NCI-H2107 treated with DMSO at 0.1 percent for 48 hours (cell line): ENCODE measurements at regions not wholly inside any gene's neighbourhood (a gene's known extent, or its start where the extent isn't known, plus 50 kb on each side); places are given as distances from the start of the nearest gene placed in this dataset.

Source experiments
- DNase-seq: peaks from one replicate; lab custom pipeline; 2025; ENCODE audit not compliant: unreplicated experiment; lab: John Stamatoyannopoulos, UW

DNA sequence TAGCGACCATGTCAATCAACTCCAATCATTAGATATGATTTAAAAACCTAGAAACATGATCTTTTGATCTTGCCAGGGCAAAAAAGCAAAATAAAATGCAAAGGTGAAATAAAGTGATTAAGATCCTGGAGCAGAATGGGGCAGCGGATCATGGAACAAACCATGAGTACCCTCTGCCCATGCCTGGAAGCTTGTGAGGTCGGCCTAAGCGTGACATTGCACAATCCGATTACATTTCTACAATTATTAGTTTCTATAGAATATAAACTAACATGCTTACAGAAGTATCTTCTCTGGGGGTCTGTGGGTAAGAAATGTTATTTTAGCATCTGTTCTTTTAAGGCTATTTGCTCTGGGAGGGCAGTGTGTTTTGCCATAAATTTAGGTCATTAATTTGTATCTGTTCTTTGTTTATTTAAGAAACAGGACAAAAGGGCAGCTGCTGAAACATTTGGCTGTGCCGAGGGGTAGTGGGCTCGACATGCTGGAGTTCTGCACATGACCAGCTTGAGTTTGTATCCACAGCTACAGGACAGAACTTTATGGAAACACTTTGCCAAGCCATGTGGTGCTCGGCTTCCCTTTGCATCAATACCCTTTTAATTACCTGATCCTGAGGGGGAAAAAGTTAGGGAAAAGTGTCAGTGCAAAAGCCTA lies 55.9 kb downstream of the ZBTB18 start:
- no peak for DNase-seq

DNA sequence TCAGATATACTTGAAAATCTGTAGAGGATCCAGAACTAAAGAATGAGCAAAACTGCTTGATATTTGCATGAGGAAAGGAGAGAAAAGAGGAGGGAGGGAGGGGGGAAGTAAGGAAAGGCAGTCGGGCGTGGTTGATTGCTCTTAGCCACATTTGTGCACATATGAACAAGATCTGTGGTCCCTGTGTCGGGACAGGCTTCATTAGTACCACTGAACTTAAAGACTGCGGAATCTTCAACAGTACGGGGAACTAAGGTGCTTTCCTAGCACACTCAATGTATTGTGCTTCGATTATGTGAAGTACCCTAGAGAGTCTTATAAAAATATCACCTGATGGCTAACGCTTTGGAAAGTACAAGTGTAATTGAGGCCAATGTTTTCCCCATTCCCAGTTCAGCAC lies 59.9 kb downstream of the ZBTB18 start:
- DNase-seq = peak; percentile 65

DNA sequence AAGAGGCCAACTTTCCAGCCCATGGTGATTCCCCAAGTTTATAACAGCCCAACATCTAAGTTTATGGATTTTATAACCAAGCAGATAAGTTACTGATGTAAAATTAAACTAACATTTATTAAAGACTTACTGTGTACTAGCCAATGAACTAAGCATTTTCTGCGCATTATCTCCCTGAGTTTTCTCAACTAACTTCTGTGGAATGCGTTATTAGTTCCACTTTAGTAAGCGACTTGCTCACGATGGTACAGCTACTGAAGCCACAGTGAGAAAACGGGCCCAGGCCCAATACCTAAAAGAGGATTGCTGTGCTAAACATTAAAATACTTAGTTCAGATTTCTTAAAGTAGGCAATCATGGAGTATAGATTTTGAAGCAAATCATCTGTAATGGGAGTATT lies 61.0 kb downstream of the ZBTB18 start:
- no peak for DNase-seq

DNA sequence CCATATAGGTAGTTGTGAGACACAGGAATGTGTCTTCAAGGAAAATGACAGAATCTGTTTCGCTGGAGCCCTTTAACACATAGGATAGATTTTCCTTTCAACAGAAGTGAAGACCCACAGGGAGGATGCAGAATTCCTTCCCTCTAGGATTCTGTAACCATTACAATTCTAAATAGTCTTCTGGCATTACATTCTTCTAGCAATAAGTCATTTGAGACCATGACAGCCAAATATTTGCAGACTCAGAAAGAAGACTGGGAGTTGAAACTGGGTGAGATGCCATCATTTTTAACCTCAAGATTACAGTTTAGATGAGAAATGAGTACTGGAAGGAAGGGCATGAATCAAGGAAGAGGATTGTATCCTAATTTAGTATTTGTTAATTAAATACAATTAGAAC lies 61.6 kb downstream of the ZBTB18 start:
- no peak for DNase-seq

DNA sequence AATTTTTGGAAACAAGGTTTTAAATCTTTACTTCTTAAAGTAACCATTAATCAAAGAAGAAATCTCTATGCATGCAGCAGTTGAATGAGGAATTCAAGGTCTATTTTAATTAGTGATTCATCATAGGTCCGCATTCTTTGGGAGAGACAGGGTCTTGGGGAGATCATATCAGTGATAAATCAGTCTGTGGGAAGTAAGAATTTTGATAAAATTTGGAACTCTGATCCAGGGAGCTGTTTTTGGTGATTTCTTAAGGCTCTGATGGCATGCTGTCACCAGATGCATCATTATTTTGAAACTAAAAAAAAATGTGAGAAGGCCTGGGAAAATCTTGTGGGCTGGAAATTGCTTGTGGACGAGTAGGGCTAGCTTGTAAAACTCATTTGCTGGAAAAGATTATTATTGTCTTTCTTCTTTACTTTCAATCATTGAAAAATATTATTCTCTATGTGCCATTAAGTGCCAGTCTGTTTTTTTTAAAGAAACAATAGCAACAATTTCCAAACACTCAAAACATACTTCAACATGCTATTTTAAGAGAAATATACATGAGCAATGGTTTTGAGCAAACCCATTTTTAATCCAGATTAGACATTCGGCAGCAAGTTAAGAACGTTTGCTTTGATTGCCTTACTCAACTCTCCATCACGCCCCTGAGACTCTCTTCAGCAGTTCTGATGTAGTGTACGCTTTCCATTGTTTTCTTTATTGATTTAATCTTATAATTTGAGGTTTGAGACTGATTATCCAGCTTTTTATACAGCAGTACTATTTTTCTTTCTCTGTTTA lies 62.6 kb downstream of the ZBTB18 start:
- DNase-seq = peak; percentile 16

DNA sequence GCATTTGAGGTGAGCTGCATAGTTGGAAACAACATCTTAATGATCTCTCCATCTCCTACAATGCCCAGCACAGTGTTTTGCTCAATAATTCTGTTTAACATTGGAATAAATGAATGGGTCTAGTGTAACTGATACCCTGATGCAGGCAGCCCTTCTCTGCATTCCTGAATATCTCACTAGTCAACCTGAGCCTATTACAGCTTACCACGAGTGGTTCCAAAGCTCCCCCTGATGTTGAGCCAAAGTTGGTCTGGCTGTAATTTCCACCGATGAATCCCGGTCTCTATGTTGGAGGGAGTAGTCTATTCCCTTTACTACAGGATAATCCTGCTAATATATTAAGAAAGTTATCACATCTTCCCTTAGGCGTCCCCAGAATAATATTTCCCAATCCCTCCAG lies 63.8 kb downstream of the ZBTB18 start:
- no peak for DNase-seq

DNA sequence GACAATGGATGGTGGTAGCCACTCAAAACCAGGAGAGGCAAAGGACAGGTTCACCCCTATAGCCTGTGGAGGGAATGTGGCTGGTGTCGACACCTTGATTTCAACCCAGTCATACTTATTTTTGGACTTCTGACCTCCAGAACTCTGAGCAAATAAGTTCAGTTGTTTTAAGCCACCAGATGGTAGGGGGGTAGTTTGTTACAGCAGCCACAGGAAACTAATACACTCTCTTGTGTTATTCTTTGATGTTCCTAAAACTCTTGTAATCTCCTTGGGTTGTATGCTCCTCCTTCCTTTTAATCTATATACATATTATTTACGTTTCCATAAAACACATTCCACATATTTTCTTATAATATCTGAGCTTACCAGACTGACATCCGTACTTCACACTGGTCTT lies 65.9 kb downstream of the ZBTB18 start:
- no peak for DNase-seq

DNA sequence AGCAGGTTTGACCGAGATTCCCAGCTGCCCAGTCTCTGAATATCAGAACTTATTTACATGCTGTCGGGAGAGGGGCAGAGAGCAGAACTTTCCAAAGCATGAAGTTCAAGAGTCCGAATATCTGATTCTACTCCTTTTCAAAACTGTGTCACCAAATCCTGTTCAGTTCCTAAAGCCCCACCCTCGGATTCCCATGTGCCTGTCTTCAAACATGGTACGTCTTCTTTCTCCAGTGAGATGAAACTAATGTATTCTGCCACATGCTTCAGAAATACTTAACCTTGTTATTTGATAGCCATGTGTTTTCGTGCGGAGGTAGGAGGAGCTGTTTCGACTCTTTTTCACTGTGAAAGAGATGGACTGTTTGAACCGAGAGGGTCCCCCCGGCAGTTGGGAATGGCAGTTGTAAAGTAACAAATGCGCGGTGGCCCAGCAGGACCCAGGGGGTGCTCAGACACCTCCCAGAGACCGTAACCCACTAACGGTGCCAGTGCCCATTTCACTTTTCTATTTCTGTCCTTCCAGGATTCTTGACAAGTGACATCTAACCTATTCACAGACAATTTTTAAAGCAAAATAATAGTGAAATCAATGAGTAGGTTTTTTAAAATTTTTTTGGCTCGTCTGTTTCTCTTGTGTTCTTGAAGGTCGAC lies 67.2 kb downstream of the ZBTB18 start:
- peak; percentile 59 for DNase-seq

DNA sequence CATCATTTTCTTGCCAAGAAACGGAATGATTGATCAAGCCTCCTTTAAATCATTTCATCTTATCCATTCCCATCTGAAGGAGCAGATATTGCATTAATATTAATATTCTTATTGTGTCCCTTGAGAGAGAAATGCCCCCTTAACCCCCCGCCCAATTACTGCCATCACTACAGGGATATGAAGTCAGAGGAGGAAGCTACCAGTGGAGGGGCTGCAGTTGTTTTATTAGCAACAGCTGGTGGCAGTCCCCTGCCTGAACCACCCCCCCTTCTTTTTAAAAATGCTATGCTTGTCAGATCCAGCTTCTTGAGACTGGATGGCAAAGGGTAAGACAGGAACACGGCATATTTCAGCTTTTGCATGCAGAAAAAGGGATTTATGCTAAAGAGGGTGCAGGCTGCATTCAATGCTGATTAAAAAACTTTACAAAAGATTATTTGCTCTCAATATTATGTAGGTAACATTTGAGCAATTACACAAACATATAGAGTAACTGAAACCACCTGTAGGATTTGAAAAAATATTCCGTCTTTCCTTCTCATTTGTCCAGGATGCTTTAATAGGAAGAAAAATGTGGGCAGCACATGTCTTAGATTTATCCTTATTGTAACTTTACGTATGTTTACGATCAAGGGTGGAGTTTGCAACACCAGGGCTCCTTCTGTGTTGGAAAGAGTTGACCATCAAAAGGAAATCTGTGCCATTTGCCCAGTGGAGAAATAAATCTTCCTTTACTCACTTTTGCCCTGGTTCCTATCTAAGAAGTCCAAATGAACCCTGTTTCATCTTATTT lies 77.7 kb downstream of the ZBTB18 start:
- no peak for DNase-seq

DNA sequence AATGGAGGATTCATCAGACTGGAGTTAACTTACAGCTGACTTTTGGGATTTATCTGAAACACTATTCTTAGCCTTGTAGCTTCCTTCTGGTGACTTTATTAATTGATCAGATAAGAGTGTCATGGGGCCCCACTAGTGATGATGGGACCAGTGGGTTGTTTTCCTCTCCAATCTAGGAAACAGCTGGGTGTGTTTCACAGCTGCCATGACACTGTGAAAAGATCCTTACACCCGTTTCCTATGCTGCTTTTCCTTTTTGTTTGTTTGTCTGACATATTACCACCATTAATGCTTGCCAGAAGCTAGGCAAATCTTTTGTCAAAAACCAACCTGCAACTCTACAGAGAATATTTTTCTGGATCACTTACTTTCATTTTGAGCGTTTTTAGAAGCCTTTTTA lies 86.2 kb downstream of the ZBTB18 start:
- DNase-seq = no peak

DNA sequence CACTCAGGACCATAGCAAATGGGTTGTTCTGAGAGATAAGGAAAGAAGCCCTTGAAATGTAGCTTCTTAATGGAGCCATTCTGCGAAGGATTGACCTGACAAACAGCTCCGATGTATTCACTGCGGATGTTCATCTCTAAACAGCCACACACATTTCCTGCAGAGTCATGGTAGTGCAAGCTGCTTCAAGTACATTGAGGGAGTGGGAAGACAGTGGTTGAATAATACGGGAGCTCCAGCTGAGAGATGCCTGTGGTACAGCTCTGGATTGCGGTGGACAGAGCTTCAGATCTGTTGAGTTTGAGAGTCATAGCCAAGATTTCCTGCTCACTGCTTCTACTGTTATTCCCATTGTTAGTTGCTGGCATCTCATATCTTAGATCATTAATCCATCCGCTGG lies 86.6 kb downstream of the ZBTB18 start:
- DNase-seq = no peak

DNA sequence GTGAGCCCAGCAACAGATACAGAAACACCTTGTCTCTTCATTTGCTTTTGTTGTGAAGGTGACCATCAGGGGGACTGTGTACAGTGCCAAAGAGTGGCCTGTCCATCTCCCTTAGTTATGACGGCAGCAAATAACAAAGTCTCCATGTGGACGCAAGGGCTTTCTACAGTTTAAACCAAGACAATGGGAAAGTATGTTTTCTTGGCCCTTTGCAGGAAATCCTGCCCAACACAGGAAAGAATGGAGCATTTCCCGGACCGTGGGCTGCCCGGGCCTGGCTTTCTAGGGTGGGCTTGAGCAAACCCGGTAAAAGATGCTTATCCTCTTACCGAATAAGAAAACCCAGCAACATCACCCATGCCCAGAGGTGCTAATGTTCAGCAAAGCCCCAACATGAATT lies 87.3 kb downstream of the ZBTB18 start:
- DNase-seq = no peak

DNA sequence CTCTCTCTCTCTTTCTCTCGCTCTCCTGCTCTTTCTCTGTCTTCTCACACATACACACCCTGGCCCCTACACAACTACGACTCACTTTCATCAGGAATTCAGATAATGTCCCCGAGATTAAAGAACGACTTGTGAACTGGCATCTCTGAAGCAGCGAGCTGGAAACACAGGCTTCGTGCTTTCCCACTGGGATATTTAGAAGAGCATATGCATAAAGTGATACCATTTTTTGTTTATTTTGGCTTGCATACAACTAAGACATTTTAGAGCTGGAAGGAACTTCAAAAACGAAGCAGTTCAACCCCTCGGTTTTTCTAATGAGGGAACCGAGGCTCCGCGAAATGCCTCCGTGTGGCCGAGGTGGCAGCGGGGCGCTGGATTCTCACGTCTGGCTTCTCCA lies 88.6 kb downstream of the ZBTB18 start:
- no peak for DNase-seq

DNA sequence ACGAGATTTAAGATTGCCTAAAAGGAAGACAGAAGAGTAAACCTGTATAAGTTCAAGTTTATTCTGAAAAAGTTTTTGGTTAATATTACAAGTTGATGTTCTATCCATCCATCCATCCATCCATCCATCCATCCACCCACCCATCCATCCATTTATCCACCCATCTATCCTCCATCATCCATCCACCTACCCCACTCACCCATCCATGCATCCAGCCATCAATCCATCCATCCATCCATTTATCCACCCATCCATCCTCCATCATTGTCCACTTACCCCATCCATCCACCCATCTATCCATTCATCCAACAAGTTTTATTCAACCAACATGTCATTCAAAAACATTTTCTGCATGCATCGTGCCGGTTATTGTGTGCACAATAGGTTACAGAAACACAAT lies 89.3 kb downstream of the ZBTB18 start:
- DNase-seq = no peak

DNA sequence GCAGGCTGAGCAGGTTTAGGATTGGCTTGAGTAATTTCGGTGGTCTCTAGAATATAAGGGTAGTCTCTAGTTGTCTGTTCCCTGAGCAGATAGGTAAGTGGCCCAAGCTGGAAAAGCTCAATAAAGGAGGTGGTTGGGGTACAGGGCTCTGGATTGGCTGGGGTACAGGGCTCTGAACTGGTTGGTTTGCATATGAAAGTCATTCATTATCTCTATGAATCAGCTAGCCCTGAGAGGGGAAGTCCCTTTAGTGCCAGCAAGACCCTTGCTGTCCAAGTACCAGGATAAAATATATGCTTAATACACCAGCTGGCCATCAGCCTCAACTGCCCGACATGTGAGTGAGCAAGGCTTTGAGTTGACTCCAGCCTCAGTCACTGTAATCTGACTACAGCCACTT lies 93.0 kb downstream of the ZBTB18 start:
- DNase-seq = no peak

DNA sequence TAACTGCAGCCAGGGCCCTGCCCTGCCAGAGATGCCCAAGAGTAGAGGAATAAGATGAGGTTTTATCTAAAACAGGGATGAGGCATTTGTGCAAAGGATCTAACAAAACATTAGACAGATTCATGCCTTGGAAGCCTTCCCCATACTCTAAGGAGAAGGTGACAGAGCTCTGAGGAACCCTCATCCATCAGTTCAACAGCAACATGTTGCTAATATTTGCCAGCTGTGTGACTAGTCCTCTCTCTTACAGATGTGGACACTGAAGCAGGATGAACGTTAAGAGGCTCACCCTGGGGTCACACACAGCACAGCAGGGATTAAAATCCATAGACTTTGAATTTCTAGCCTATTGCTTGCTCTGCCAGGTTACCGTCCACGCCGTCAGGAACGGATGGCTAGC lies 99.0 kb downstream of the ZBTB18 start:
- no peak for DNase-seq

DNA sequence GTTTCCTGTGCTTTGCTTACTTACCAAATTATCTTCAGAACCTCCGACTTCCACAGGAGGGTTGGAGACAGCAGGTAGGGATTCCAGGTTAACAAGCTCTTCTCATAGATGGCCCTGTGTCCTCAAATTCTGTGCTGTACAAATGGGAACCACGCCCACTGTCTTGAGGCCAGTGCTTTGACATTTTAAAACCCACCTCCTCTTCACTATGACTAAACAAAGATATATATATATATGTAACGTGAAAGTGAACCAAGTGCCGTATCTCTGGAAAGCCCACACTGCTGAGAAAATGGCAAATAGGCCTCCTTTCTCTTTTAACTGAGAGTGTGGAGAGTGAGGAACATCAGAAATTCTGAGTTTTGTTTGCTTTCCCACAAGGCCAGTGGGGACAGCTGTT lies 99.6 kb downstream of the ZBTB18 start:
- no peak for DNase-seq

DNA sequence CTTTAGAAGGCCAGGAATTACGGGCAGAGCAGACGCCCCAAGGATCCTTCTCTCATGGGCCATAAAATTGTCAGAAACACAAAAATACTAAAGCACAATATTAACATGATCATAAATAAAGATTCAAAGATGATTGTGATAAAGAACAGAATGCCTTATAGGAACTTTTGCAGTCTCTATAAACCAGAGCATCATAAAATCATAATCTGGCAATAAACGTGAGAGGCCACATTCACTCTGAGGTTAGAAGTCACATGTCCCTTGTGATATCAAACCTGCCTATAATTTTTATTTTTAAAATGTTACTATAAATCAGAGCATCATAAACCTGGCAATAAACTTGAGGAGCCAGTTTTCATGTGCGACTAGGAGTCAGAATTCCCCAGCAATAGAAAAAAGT lies 100.5 kb downstream of the ZBTB18 start:
- no peak for DNase-seq

DNA sequence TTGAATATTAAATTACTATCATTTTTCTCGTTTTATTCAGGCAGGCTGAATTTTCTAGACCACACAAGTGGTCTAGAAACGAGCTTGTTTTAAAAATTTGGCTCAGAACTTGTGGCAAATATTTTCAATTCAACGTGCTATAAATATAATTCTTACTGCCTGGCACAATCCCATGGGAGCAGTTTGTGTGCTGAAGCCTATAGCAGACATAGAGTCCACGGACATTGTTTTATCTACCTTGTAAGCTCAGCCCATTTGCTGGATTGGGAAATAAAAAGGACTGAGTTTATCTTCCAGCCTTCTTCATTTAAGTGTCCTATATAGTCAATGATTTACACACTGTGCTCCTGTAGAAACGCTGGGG lies 103.4 kb downstream of the ZBTB18 start:
- no peak for DNase-seq

DNA sequence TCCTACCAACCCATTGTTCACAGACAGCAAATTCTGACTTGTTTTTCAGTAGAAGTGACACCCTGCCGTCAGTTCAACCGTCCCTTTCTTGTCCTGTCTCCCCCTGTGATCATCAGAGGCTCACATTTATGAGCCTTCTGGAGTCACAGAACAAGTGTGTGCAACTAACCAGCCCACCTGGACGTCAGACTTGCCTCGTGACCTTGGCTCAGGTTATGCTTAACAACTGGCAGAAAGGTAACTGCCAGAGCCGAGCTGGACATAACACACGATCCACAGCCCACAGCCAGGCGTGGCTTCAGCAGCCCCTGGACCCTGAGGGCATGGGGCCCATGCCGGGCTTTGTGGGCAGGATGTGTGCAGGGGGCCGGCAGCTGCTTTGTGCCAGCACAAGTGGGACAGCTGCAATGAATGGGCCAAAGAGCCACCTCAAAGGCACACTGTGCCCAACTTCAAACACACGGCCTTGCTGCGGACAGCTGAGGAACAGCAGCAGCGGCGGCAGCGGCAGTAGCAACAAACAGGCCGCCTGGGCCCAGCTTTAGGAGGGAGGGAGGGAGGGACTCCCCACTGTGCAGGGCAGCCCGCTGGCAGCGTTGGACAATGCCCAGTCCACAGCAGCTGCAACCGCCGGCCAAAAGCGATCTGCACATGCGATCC lies 103.9 kb downstream of the ZBTB18 start:
- no peak for DNase-seq

DNA sequence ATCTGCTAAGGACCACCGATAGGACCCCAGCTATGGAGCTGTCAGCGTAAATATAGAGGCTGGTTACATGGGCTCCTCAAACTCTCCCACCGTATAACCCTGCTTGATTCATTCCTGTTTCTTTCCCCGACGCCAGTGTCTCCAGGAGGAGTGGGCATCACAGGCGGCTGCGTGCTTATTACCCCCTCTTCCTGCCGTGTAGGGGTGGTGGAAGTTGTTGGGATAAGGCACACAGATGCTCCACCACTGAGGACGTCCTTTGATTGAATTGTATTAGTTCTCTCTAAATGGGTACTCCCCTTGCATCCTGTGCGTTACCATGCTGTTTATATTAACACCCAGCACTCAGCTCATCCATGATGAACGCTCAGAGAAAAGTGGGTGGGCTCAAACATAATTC lies 104.6 kb downstream of the ZBTB18 start:
- no peak for DNase-seq
